NCI-H774 (cell line): ENCODE measurements at regions not wholly inside any gene's neighbourhood (a gene's known extent, or its start where the extent isn't known, plus 50 kb on each side); places are given as distances from the start of the nearest gene placed in this dataset.
A peak's percentile ranks its signal among the peaks of the same experiment; 100 is the strongest.

Source experiments
- DNase-seq: peaks from one replicate; lab custom pipeline; 2025; lab: John Stamatoyannopoulos, UW

DNA sequence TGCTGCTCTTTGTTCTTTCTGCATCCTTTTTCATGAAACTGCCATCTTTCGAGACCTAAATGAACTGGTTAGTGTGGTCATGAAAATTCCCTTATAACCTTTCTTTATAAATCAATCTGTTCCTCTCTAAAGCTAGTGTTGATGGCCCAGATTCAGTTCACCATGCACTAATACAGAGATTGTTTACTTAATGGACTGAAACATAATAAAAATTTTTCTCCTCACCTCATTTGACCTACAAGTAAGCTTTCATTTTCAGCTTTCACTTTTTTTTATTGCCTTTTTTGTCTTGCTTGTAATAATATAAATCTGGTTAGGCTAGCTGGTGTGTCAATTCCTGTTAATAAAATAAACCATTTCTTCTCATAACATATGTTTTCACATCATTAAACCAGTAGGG is 183.8 kb downstream of the CCDC59 start:
- DNase-seq: peak; percentile 73

GRCh38 chr12:82149045-82149444 is 209.1 kb downstream of the CCDC59 start:
- DNase-seq: no peak

DNA sequence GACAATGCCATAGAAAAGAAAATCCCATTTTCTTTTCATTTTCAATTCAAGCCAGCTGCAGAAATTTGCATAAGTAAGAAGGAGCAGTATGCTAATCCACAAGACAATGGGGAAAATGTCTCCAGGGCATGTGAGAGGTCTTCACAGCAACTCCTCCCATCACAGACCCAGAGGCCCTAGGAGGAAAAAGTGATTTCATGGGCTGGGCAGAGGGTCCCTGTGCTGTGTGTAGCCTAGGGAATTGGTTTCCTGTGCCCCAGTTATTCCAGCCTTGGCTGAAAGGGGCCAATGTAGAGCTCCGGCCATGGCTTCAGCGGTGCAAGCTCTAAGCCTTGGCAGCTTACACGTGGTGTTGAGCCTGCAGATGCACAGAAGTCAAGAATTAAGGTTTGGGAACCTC is 211.4 kb downstream of the CCDC59 start:
- no peak for DNase-seq

DNA sequence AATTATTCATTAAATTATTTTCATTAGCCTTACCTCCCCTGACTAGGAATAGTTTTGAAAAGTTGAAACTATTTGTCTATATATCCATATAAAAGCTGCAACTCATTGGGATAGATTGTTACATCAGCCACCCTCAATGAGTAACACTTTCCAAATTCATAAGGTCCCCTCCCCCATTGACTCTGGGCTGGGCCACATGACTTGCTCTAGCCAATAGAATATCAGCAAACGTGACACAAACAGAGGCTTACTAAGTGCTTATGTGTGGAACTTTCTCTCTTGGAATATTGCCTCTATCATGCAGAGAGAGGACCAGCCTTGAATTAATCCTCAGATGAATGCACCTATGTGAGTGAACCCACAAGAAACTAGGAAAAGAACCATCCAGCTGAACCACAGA is 213.7 kb downstream of the CCDC59 start:
- no peak for DNase-seq

DNA sequence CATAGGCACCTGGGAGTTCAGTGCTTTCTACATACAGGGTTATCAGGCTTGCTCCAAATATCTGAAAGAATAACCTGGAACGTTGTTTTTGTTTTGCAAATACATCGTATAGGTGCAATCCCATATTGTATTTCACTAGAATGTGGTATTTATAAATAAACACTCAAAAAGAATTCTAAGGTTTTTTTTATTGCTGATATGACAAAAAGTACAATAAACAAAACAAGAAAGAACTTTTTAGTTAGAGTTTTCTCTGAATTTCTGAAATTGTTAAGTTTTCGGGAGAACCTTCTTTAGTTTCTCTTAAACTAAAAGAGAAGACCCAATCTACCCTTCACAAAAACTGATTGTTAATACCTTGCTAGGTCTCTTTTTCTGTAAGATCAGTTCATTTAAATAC is 225.8 kb downstream of the CCDC59 start:
- DNase-seq: no peak

- no peak for DNase-seq
Observed at GRCh38 chr12:82130762-82131161, 227.4 kb downstream of the CCDC59 start.

DNA sequence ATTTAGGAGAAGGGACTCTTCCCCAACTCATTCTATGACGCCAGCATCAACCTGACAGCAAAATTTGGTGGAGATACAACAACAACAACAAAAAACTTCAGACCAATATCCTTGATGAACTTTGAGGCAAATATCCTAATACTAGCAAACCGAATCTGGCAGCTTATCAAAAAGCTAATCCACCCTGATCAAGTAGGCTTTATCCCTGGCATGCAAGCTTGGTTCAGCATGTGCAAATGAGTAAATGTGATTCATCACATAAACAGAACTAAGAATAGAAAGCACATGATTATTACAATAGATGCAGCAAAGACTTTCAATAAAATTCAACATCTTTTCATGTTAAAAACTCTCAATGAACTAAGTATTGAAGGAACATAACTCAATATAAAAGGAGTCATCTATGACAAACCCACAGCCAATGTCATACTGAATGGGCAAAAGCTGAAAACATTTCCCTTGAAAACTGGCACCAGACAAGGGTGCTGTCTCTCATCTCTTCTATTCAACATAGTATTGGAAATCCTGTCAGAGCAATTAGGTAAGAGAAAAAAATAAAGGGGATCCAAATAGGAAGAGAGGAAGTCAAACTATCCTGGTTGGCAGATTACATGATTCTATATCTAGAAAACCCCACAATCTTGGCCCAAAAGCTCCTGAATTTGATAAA is 233.3 kb downstream of the CCDC59 start:
- no peak for DNase-seq

- no peak for DNase-seq
Observed at GRCh38 chr12:82121545-82121944, 236.6 kb downstream of the CCDC59 start.

- DNase-seq: no peak
Observed at GRCh38 chr12:82120901-82121300, 237.3 kb downstream of the CCDC59 start.

DNA sequence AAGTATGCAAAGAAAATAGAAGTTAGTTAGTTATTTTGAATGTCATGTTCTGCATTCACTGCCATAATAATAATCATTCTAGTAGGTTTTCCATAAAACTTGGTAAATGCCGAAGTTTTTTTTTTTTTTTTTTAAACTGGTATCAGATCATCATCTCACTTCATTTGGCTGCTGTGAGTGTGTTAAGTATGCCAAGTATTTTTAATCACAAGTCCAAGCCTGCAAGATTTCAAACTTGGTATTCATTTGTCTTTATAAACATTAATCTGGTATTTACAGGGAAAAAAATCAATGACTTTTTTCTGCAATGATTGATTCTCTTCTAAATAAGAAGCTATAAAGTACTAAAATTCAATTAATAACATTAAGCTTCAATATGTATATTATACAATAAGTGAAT is 248.9 kb downstream of the CCDC59 start:
- DNase-seq: no peak

GRCh38 chr12:82108615-82109014 is 249.6 kb downstream of the CCDC59 start:
- no peak for DNase-seq

- DNase-seq: no peak
Observed at GRCh38 chr12:82099216-82099615, 259.0 kb downstream of the CCDC59 start.

- DNase-seq: no peak
Observed at GRCh38 chr12:82097877-82098276, 260.3 kb downstream of the CCDC59 start.

DNA sequence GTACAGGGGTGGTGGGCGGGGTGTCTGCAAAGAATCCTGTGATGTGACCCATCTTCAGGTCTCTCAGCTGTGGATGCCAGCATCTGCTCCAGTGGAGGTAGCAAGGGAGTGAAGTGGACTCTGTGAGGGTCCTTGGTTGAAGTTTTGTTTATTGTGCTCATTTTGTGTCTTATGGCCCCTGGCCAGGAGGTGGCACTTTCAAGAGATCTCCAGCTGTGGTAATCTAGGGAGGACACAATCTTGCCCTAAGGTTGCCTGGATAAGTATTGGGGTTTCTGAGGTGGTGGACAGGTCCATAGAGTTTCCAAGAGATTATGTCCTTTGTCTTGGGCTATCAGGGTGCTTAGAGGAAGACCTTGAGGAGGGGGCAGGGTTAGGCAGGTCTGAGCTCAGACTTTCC is 260.7 kb downstream of the CCDC59 start:
- DNase-seq: no peak

GRCh38 chr12:82090165-82090564 is 268.0 kb downstream of the CCDC59 start:
- DNase-seq: no peak

- DNase-seq: peak; percentile 42
Observed at GRCh38 chr12:82089369-82090121, 268.6 kb downstream of the CCDC59 start.

- DNase-seq: no peak
Observed at GRCh38 chr12:82082501-82082900, 275.7 kb downstream of the CCDC59 start.

- DNase-seq: no peak
Observed at GRCh38 chr12:82069931-82070514, 288.2 kb downstream of the CCDC59 start.

DNA sequence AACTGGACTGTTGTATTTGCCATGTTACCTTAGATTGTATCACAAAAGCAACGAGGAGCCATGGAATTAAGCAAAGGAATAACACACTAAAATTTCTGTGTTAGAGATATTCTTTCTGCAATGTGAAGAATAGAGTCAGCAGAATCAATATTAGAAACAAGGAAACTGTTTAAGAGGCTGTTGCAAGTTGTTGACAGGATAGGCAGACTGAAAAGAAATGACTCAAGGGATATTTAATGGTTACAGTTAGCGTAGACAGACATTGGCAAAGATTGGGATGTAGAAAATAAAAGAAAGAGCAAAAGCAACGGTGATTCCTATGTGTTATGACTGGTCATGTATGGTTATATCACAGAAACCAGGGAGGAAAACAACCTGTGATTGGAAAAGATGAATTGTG is 299.0 kb upstream of the PPFIA2 start:
- DNase-seq: no peak

GRCh38 chr12:82057770-82058169 is 298.6 kb upstream of the PPFIA2 start:
- DNase-seq: no peak

GRCh38 chr12:82055391-82055790 is 296.2 kb upstream of the PPFIA2 start:
- no peak for DNase-seq

DNA sequence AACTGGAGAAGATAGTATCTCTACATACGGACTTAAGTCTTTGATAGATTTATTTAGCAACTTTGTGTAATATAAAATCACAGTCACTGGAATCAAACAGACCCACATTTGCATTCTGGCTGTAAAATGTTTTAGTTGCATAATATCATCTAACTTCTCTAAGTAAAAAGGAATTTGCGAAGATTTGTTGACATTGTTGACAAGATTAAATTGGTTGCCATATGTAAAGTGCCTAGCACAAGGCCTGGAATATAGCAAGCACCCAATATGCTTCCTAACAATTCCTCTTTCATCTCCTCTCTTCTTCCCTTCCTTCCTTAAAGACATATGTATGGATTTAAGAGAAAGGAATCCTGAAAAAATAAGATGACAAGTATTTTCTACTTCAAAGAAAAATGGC is 295.4 kb upstream of the PPFIA2 start:
- DNase-seq: no peak

- no peak for DNase-seq
Observed at GRCh38 chr12:82047446-82047845, 288.3 kb upstream of the PPFIA2 start.
